Osteocyte (in vitro differentiated cells): ENCODE measurements at regions not wholly inside any gene's neighbourhood (a gene's known extent, or its start where the extent isn't known, plus 50 kb on each side); places are given as distances from the start of the nearest gene placed in this dataset.

ENCODE experiments used
- DNase-seq: peaks from one replicate; pipeline ENCODE4 v3.0.0; 2021; ENCODE audit warnings: mixed read lengths; ENCODE audit not compliant: unreplicated experiment; ENCODE audit errors: extremely low spot score
- H3K27ac Mint-ChIP-seq: one replicate; pipeline ENCODE4 v1.8.0; 2021; ENCODE audit warnings: mild to moderate bottlenecking, mixed read lengths; ENCODE audit not compliant: unreplicated experiment
- H3K27me3 Mint-ChIP-seq: one replicate; pipeline ENCODE4 v1.8.0; 2021; ENCODE audit warnings: mixed read lengths; ENCODE audit not compliant: unreplicated experiment
- H3K36me3 Mint-ChIP-seq: one replicate; pipeline ENCODE4 v1.8.0; 2021; ENCODE audit warnings: mixed read lengths; ENCODE audit not compliant: unreplicated experiment
- H3K4me1 Mint-ChIP-seq: one replicate; pipeline ENCODE4 v1.8.0; 2021; ENCODE audit warnings: mixed read lengths; ENCODE audit not compliant: unreplicated experiment
- H3K4me3 Mint-ChIP-seq: one replicate; pipeline ENCODE4 v1.8.0; 2021; ENCODE audit warnings: mild to moderate bottlenecking, moderate library complexity, mixed read lengths; ENCODE audit not compliant: unreplicated experiment
- H3K9me3 Mint-ChIP-seq: one replicate; pipeline ENCODE4 v1.8.0; 2021; ENCODE audit warnings: mixed read lengths; ENCODE audit not compliant: unreplicated experiment
- TF ChIP-seq, protein P1 (sequence below): fragments of 200-600 bp; sonication (generic); IDR thresholded peaks from 2 replicates; pipeline ENCODE4 v1.5.0; 2021; ENCODE audit warnings: antibody characterized with exemption, mild to moderate bottlenecking, moderate library complexity

DNA sequence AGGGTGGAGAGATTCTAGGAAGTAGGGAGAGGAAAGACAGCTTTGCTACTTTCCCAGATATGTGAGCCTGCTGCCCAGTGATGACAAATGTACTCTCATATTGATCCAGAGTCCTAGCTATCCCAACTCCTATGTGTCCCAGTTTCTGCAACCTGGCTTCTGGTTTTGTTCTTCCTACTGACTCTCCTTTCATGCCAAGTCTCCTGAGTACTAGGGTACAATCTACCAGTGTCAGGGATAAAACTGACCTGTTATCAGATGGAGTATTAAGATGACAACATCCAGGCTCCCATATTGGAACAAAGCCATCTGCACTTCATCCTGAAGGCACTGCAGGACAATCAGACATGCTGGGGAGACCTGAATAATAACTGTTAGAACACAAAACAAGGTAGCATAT is 233.7 kb upstream of the PHYHIPL start:
- TF ChIP-seq, protein P1, sequence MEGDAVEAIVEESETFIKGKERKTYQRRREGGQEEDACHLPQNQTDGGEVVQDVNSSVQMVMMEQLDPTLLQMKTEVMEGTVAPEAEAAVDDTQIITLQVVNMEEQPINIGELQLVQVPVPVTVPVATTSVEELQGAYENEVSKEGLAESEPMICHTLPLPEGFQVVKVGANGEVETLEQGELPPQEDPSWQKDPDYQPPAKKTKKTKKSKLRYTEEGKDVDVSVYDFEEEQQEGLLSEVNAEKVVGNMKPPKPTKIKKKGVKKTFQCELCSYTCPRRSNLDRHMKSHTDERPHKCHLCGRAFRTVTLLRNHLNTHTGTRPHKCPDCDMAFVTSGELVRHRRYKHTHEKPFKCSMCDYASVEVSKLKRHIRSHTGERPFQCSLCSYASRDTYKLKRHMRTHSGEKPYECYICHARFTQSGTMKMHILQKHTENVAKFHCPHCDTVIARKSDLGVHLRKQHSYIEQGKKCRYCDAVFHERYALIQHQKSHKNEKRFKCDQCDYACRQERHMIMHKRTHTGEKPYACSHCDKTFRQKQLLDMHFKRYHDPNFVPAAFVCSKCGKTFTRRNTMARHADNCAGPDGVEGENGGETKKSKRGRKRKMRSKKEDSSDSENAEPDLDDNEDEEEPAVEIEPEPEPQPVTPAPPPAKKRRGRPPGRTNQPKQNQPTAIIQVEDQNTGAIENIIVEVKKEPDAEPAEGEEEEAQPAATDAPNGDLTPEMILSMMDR: no peak
- H3K27ac Mint-ChIP-seq: no peak overlapping the region
- no peak for DNase-seq
- H3K27me3 Mint-ChIP-seq: peaks cover 2% of the 10 kb centered on the region
- no peak overlapping the region for H3K4me3 Mint-ChIP-seq
- peaks cover 11% of the 10 kb centered on the region for H3K9me3 Mint-ChIP-seq
- H3K36me3 Mint-ChIP-seq: no peaks in the 10 kb centered on the region
- H3K4me1 Mint-ChIP-seq: peaks cover 9% of the 10 kb centered on the region

DNA sequence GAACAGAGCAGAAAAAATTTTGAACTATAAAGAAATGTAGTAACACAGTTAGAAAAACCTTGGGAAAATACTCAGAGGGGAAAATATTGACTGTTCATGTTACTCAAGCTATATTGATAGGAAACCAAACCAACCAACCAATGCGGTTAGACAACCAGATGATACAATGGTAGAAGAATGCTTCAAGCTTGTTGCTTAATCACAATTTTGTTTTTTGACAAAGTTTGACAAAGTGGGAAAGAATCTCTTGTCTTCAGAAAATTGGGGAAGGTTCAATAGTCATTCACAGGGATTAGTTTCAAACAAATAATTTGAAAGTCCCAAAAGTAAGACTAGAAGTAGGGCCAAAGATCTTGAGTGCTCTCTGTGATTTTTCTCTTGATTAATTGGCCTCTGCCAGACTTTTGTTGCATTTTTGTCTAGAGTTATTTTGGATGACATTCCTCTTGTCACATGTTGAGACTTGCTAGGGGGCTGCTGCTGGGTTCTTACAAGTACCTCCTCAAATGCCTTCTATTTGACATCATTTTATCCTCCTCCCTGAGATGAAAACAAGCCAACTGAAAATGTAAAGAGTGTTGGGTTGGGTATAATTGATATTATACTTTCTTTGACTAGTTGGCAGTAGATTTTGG is 233.1 kb upstream of the PHYHIPL start:
- peaks cover 9% of the 10 kb centered on the region for H3K4me1 Mint-ChIP-seq
- no peak for DNase-seq
- H3K27me3 Mint-ChIP-seq: peaks cover 2% of the 10 kb centered on the region

DNA sequence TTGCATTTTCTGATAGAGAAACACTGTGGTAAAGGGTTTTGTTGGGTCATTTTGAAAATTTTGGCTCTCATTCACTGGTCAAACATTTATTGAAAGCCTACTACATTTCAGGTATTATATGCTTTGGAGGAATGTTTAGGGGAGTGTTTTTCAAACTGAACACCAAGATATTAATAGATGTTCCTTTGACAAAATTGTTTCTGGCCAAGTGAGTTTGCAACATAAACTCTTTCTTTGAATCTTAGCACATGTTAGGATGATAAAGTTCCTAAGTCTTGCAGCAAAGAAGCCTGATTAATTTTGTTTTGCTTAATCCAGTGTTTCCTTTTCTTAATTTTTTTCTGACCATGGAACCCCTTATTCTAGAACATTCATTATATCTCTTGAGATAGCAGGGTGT is 232.5 kb upstream of the PHYHIPL start:
- peaks cover 11% of the 10 kb centered on the region for H3K9me3 Mint-ChIP-seq
- no peaks in the 10 kb centered on the region for H3K36me3 Mint-ChIP-seq
- TF ChIP-seq, protein P1: no peak
- no peak overlapping the region for H3K27ac Mint-ChIP-seq
- no peak for DNase-seq
- H3K27me3 Mint-ChIP-seq: peaks cover 2% of the 10 kb centered on the region
- peaks cover 9% of the 10 kb centered on the region for H3K4me1 Mint-ChIP-seq
- no peak overlapping the region for H3K4me3 Mint-ChIP-seq

More for the DNA sequence above, 233.1 kb upstream of the PHYHIPL start:
- Mint-ChIP-seq H3K27ac (no peak overlapping the region), H3K4me3 (no peak overlapping the region), H3K36me3 (no peaks in the 10 kb centered on the region), H3K9me3 (peaks cover 11% of the 10 kb centered on the region)
- TF ChIP-seq, protein P1: no peak

DNA sequence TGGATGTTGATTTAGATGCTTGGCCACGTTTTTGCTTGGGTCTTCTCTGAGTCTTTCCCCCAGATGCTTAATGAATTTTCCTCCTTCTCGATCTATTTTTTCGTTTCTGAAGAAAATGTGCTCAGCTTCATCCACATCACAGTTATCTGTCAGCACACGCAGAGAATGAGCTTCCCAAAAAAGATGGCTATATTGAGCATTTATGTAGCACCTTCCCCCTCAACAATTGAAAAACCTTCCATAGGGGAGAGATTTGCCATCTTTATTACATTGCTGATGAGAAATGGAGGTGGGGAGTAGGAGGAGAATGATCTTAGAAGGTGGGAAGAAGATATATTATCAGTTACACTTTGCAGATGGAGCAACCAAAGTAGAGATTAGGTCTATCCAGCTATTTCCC is 228.1 kb upstream of the PHYHIPL start:
- Mint-ChIP-seq H3K27me3 (peaks cover 6% of the 10 kb centered on the region), H3K27ac (no peak overlapping the region), H3K9me3 (peaks cover 6% of the 10 kb centered on the region), H3K4me3 (no peak overlapping the region), H3K4me1 (peaks cover 14% of the 10 kb centered on the region), H3K36me3 (no peaks in the 10 kb centered on the region)
- TF ChIP-seq, protein P1: no peak
- DNase-seq: no peak

DNA sequence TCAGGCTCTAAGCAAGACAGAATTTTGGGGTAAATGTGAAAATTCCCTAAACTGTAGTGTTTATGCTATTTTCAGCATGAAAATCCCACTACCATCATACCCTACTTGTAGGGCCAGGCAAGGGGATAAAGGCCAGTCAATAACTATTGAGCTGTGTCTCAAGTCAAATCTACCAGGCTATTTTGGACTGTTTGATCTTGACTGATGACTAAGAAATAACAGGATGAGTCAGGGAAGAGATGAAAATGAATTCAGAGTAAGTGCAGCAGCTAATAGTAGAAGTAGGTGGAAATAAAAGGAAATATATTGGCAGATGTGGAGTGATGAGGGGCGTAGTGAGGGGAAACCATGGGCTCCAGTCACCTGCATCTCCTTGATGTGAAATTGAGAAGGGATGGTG is 225.8 kb upstream of the PHYHIPL start:
- Mint-ChIP-seq H3K4me1 (peaks cover 10% of the 10 kb centered on the region), H3K4me3 (no peak overlapping the region), H3K27ac (no peak overlapping the region), H3K9me3 (no peaks in the 10 kb centered on the region), H3K36me3 (no peaks in the 10 kb centered on the region), H3K27me3 (peaks cover 5% of the 10 kb centered on the region)
- TF ChIP-seq, protein P1: no peak
- no peak for DNase-seq
